Cardiac muscle cell (in vitro differentiated cells and primary cell): ENCODE measurements at regions not wholly inside any gene's neighbourhood (a gene's known extent, or its start where the extent isn't known, plus 50 kb on each side); places are given as distances from the start of the nearest gene placed in this dataset.

ENCODE experiments used
- DNase-seq, 2 donors: peaks; one replicate each; pipeline versions ENCODE4 v3.0.0 to v3.0.0-alpha.2; 2010 to 2017; ENCODE audit warnings: low read depth in 1 of 2, low spot score in 1 of 2
- H3K27ac ChIP-seq: fragments of 200-600 bp; sonication (generic); 2 replicates; pipeline ENCODE4 v1.5.1; 2016
- H3K27me3 ChIP-seq: fragments of 200-600 bp; sonication (generic); 2 replicates; pipeline ENCODE4 v1.6.0; 2016; ENCODE audit warnings: control low read depth
- H3K36me3 ChIP-seq: fragments of 200-600 bp; sonication (generic); 2 replicates; pipeline ENCODE4 v1.5.1; 2016; ENCODE audit warnings: control low read depth
- H3K4me1 ChIP-seq: fragments of 200-600 bp; sonication (generic); 2 replicates; pipeline ENCODE4 v1.8.1; 2017; ENCODE audit warnings: low read depth, mild to moderate bottlenecking, mixed run types
- H3K4me3 ChIP-seq: fragments of 200-600 bp; sonication (generic); 2 replicates; pipeline ENCODE4 v1.5.1; 2016; ENCODE audit warnings: mild to moderate bottlenecking
- H3K9me3 ChIP-seq: fragments of 200-600 bp; sonication (generic); 2 replicates; pipeline ENCODE4 v1.5.1; 2017; ENCODE audit warnings: low read depth, mild to moderate bottlenecking, control low read depth
- TF ChIP-seq, protein P1 (sequence below): IDR thresholded peaks from 2 replicates; pipeline ENCODE4 v1.5.1; 2012; ENCODE audit warnings: low read depth, mild to moderate bottlenecking, low read length

GRCh38 chr3:89808680-89809197 is 701.3 kb downstream of the EPHA3 start:
- DNase-seq = no peak
- no peaks in the 10 kb centered on the region for H3K36me3 ChIP-seq
- H3K27me3 ChIP-seq = no peaks in the 10 kb centered on the region
- H3K9me3 ChIP-seq = no peaks in the 10 kb centered on the region
- no peak overlapping the region for H3K4me3 ChIP-seq
- TF ChIP-seq, protein P1, sequence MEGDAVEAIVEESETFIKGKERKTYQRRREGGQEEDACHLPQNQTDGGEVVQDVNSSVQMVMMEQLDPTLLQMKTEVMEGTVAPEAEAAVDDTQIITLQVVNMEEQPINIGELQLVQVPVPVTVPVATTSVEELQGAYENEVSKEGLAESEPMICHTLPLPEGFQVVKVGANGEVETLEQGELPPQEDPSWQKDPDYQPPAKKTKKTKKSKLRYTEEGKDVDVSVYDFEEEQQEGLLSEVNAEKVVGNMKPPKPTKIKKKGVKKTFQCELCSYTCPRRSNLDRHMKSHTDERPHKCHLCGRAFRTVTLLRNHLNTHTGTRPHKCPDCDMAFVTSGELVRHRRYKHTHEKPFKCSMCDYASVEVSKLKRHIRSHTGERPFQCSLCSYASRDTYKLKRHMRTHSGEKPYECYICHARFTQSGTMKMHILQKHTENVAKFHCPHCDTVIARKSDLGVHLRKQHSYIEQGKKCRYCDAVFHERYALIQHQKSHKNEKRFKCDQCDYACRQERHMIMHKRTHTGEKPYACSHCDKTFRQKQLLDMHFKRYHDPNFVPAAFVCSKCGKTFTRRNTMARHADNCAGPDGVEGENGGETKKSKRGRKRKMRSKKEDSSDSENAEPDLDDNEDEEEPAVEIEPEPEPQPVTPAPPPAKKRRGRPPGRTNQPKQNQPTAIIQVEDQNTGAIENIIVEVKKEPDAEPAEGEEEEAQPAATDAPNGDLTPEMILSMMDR = no peak
- no peak overlapping the region for H3K27ac ChIP-seq
- H3K4me1 ChIP-seq = no peaks in the 10 kb centered on the region

DNA sequence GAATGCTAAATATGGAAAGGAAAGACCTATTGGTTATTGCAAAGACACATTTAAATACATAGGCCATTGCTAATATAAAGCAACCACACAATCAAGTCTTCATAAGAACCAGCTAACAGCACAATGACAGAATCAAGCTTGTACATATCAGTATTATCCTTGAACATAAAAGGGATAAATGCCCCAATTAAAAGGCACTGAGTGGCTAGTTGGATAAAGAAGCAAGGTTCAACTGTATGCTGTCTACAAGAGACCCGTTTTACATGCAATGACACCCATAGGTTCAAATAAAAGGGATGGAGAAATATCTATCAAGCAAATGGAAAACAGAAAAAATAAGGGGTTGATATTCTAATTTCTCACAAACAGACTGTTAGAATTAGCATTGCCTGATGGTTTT is 706.1 kb downstream of the EPHA3 start:
- Histone ChIP-seq H3K4me3 (no peak overlapping the region), H3K9me3 (no peaks in the 10 kb centered on the region), H3K27me3 (no peaks in the 10 kb centered on the region), H3K36me3 (no peaks in the 10 kb centered on the region), H3K27ac (no peak overlapping the region), H3K4me1 (no peaks in the 10 kb centered on the region)
- DNase-seq = no peak
- TF ChIP-seq, protein P1 = no peak

GRCh38 chr3:89841041-89841440 is 733.6 kb downstream of the EPHA3 start:
- Histone ChIP-seq H3K36me3 (no peaks in the 10 kb centered on the region), H3K9me3 (no peaks in the 10 kb centered on the region), H3K4me1 (no peaks in the 10 kb centered on the region), H3K4me3 (no peak overlapping the region), H3K27me3 (no peaks in the 10 kb centered on the region), H3K27ac (no peak overlapping the region)
- TF ChIP-seq, protein P1 = no peak
- no peak for DNase-seq

DNA sequence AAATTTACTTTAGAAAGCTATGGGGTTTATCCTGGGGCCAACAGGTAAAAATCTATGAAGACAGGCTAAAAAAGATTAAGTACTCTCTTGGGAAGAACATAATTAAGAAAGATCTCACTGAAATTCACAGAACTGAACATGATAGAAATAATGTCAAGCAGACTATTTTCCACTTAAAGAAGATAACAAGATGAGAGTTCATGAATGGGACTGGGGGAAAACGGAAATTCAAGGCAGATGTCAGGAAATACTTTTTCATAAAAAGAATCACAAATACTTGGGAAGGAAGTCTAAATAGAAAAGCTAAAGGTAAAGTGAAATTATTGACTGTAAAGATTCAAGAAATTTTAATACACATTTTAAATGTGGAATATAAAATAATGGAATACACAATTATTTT is 737.6 kb downstream of the EPHA3 start:
- H3K4me1 ChIP-seq = no peaks in the 10 kb centered on the region
- no peaks in the 10 kb centered on the region for H3K36me3 ChIP-seq
- H3K27ac ChIP-seq = no peak overlapping the region
- H3K9me3 ChIP-seq = no peaks in the 10 kb centered on the region
- no peak overlapping the region for H3K4me3 ChIP-seq
- TF ChIP-seq, protein P1 = no peak
- no peaks in the 10 kb centered on the region for H3K27me3 ChIP-seq
- DNase-seq = no peak

DNA sequence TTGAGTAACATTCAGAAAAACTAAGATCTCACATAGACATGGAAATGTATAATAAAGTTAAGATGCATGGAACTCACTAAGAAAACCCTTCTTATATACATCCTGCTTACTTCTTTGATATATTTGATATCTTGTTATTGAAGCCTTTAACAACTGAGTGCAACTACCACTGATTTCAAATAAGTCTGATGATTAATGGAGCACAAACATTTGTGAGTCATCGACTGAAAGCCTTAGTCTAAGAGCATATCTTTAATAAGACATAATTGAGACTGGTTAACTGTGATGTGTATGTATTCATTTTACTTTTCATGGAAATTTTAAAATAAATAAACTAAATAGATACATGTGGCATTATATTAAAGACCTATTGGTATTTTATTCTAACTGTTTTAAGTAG is 740.5 kb downstream of the EPHA3 start:
- no peaks in the 10 kb centered on the region for H3K27me3 ChIP-seq
- peak in 1 of 2 donors; percentile 4 for DNase-seq
- TF ChIP-seq, protein P1 = no peak
- H3K4me3 ChIP-seq = no peak overlapping the region
- no peaks in the 10 kb centered on the region for H3K9me3 ChIP-seq
- H3K36me3 ChIP-seq = no peaks in the 10 kb centered on the region
- no peaks in the 10 kb centered on the region for H3K4me1 ChIP-seq
- H3K27ac ChIP-seq = no peak overlapping the region

- Histone ChIP-seq H3K27ac (no peak overlapping the region), H3K4me1 (no peaks in the 10 kb centered on the region), H3K9me3 (no peaks in the 10 kb centered on the region), H3K27me3 (no peaks in the 10 kb centered on the region), H3K36me3 (no peaks in the 10 kb centered on the region), H3K4me3 (no peak overlapping the region)
- DNase-seq = peak; percentile 74 to 88
- TF ChIP-seq, protein P1 = peak; percentile 81
Measured at GRCh38 chr3:89851974-89852621, 744.7 kb downstream of the EPHA3 start.
